Loucy (cell line): ENCODE measurements at regions not wholly inside any gene's neighbourhood (a gene's known extent, or its start where the extent isn't known, plus 50 kb on each side); places are given as distances from the start of the nearest gene placed in this dataset.

Source experiments
- EZH2phosphoT487 ChIP-seq: fragments of 200-600 bp; IDR thresholded peaks from 2 replicates; pipeline ENCODE4 v1.6.1; 2018; ENCODE audit warnings: antibody characterized with exemption, mild to moderate bottlenecking, moderate library complexity, borderline replicate concordance
- TF ChIP-seq, protein P1 (sequence below): fragments of 200-600 bp; sonication (generic); conservative IDR thresholded peaks from 2 replicates; pipeline ENCODE4 v1.5.1; 2014; ENCODE audit warnings: mild to moderate bottlenecking, antibody characterized with exemption, low read length

DNA sequence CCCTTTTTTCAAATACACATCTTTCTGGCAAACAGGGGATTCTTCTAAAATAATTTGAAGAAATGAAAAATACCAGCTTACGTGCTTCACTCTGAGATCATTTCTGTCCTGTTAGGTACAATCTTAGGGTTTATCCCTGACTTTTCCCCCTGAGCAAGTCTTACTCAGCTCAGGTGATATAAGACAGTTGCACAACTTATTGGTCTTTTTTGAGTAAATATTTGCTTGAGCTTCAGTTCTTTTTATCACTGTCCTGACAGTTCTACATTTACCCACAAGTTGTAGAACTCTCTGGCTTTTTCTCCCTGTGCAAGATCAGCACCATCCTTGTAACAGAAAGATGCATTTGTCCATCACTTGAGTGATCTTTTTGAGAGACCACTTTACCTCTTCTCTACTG is 84.9 kb downstream of the MID1IP1 start:
- TF ChIP-seq, protein P1, sequence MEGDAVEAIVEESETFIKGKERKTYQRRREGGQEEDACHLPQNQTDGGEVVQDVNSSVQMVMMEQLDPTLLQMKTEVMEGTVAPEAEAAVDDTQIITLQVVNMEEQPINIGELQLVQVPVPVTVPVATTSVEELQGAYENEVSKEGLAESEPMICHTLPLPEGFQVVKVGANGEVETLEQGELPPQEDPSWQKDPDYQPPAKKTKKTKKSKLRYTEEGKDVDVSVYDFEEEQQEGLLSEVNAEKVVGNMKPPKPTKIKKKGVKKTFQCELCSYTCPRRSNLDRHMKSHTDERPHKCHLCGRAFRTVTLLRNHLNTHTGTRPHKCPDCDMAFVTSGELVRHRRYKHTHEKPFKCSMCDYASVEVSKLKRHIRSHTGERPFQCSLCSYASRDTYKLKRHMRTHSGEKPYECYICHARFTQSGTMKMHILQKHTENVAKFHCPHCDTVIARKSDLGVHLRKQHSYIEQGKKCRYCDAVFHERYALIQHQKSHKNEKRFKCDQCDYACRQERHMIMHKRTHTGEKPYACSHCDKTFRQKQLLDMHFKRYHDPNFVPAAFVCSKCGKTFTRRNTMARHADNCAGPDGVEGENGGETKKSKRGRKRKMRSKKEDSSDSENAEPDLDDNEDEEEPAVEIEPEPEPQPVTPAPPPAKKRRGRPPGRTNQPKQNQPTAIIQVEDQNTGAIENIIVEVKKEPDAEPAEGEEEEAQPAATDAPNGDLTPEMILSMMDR, result no peak
- no peak for TF ChIP-seq EZH2phosphoT487
